GM10248 (cell line): ENCODE measurements at regions not wholly inside any gene's neighbourhood (a gene's known extent, or its start where the extent isn't known, plus 50 kb on each side); places are given as distances from the start of the nearest gene placed in this dataset.
"Not testable (repeated sequence)": the region's sequence is repeated elsewhere in the genome, so short reads cannot be mapped to it uniquely, and the experiment has no call there.

Experiments
- CTCF ChIA-PET: fragments of 300-600 bp; sonication (Branson Sonifier 250); formaldehyde crosslinking; extraction: SDS; loops from one replicate; lab custom pipeline; 2021; ENCODE audit warnings: antibody characterized with exemption; lab: Yijun Ruan, JAX
- POLR2A ChIA-PET: fragments of 350-650 bp; sonication (Branson Sonifier 250); formaldehyde crosslinking; extraction: SDS; loops from one replicate; lab custom pipeline; 2020; ENCODE audit warnings: antibody characterized with exemption; lab: Yijun Ruan, JAX
- DNase-seq: peaks from one replicate; pipeline ENCODE4 v3.0.0; 2012; ENCODE audit errors: extremely low spot score
- TF ChIP-seq, protein P1 (sequence below): IDR thresholded peaks from 2 replicates; pipeline ENCODE4 v1.5.1; 2012; ENCODE audit warnings: mild to moderate bottlenecking, low read depth; ENCODE audit errors: extremely low read depth, missing control alignments, control extremely low read depth

DNA sequence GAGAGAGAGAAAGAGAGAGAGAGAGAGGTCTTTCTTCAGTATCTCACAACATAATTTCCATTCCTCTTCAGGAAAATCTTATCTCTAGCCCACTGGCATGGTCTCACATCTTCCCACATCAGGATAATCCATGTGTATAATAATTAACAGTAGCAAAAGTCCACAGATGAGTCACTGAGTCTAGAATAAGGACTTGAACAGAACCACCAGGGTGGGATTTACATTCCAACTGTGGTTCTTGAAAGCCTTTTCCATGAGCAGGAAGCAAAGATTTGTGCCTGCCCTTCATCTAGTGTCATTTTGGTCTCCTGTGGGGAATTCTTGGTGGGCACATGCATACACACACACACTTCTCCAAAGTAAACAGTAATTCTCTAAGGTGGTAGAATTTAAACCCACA, 107.1 kb upstream of the TCF4 start:
- POLR2A ChIA-PET, result no interaction called here
- TF ChIP-seq, protein P1, sequence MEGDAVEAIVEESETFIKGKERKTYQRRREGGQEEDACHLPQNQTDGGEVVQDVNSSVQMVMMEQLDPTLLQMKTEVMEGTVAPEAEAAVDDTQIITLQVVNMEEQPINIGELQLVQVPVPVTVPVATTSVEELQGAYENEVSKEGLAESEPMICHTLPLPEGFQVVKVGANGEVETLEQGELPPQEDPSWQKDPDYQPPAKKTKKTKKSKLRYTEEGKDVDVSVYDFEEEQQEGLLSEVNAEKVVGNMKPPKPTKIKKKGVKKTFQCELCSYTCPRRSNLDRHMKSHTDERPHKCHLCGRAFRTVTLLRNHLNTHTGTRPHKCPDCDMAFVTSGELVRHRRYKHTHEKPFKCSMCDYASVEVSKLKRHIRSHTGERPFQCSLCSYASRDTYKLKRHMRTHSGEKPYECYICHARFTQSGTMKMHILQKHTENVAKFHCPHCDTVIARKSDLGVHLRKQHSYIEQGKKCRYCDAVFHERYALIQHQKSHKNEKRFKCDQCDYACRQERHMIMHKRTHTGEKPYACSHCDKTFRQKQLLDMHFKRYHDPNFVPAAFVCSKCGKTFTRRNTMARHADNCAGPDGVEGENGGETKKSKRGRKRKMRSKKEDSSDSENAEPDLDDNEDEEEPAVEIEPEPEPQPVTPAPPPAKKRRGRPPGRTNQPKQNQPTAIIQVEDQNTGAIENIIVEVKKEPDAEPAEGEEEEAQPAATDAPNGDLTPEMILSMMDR, result no peak
- CTCF ChIA-PET, result no interaction called here
- no peak for DNase-seq

DNA sequence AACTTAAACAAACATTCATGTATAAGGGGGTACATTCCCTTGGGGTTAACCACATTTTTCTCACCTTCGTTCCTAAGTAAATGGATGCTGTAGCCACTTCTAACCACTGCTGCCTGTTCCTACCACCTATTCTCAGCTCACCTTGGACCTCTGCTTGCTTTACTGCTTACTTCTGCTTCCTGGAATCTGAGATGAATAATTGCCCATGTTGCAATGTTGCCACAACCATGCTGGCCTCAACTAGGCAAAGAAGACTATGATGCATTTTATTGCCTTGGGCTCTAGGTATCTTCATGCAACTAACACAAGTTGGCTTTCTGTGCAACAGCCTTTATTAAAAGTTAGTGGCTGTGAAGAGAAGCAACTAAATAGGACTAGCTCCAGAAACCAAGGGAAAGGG, 106.3 kb upstream of the TCF4 start:
- no peak for DNase-seq
- TF ChIP-seq, protein P1, result no peak
- POLR2A ChIA-PET, result no interaction called here
- CTCF ChIA-PET, result no interaction called here

DNA sequence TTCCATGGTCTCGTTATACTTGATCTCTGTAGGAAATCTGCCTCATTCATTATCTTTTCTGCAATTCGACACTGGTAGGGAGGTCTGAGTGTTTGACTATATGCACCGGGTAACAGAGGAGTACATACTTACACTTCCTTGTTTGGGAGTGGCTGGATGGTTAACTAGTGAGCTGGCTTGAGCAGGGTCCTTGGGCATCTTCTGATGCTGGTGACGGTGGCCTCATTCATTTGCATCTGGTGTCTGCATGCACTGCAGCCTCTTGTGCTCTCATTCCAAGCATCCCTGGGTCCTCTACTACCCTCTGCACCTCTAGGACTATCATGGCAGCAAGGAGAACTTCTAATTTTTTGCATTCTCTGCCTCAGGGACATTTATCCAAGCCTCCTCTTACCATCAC, 100.0 kb upstream of the TCF4 start:
- POLR2A ChIA-PET, result no interaction called here
- DNase-seq, result no peak
- CTCF ChIA-PET, result no interaction called here
- TF ChIP-seq, protein P1, result no peak

DNA sequence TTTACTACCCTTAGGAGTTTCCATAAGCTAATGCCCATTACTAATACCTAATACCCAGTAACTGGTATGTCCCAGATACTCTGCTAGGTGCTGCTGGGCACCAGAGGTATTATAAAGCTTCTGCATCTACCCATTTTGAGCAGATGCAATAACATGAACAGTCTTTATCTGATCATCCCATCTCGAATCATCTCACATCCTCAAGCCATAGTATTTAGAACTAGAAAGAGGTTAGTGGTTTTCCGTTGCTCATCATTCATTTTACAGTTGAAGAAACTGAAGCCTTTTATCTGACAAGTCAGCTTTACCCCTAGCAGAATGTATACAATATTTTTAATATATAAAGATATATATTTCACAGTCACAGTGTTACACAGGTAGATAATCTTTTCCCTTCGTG, 99.1 kb upstream of the TCF4 start:
- DNase-seq, result no peak
- TF ChIP-seq, protein P1, result no peak
- CTCF ChIA-PET, result no interaction called here
- POLR2A ChIA-PET, result no interaction called here

DNA sequence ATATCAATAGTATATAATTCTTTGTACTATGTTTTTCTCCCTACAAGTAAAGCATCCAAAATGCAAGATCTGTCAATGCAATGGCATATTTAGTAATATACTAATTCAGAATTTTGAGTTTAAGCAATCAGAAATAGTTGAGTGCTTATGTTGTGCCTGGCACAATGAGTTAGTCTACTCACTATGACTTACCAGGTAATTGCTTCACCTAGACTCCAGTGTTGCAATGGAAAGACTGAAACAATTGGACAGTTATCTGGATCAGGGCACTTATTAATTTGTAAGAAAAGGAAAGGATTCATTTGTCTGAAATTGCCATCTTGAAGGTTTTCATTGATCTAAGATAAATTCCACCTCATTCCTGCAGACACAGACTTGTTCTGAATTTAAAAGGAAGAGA, 97.6 kb upstream of the TCF4 start:
- POLR2A ChIA-PET, result no interaction called here
- no peak for DNase-seq
- TF ChIP-seq, protein P1, result no peak
- CTCF ChIA-PET, result interaction anchor here (1.2 kb wide), 1 partner anchor 18 kb away, joined by 3 read pairs; no protein-coding TSS in a partner anchor

DNA sequence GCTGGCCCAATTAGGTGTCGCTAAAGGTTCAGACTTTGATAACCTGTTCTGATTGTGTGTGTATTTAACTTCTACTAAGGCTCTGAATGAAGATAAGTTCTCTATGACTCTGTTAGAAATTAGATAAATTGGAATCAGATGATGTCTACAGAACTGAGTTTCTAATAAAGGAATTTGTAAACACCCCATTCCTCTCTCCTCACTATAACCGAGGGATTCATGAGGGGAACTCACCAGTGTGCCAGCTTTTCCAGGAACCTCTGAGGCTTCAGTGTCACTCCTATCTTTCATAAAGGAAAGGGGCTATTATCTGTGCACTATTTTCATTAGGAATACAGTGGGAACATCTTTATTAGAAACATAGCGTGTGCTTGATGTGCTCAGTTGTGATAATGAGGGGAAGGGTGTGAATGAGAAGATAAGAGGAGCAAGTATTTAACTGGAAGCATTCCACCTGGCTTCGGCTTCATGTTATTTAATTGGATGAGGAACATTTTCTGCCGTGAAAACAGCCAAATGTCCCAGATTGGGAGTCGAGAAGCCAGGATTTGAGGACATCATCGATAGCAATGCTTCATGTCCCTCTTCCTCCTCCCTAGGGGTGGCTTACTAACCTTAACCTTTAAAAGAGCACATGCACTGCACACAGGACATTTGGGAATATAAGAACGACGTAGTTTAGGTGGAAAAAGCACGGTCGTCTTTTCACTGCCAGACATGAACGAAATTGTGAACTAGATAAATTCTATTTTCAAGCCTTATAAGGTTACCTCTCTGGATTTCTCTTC, 84.8 kb upstream of the TCF4 start:
- ChIA-PET POLR2A (no interaction called here), CTCF (no interaction called here)
- DNase-seq, result no peak
- TF ChIP-seq, protein P1, result no peak

DNA sequence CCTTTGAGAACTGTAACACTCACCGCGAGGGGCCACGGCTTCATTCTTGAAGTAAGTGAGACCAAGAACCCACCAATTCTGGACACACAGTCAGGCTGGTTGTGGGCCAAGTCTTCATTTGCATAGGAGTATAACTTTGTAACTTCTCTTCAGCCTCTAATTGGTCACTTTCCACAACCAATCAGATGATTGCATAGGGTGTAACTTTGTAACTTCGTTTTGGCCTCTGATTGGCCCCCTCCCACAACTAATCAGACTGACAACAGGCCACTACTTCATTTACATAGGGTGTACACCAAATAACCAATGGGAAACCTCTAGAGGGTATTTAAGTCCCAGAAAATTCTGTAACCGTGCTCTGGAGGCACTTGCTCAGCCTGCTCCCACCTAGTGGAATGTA, 77.5 kb upstream of the TCF4 start:
- TF ChIP-seq, protein P1, result no peak
- ChIA-PET CTCF (no interaction called here), POLR2A (no interaction called here)
- DNase-seq, result no peak

DNA sequence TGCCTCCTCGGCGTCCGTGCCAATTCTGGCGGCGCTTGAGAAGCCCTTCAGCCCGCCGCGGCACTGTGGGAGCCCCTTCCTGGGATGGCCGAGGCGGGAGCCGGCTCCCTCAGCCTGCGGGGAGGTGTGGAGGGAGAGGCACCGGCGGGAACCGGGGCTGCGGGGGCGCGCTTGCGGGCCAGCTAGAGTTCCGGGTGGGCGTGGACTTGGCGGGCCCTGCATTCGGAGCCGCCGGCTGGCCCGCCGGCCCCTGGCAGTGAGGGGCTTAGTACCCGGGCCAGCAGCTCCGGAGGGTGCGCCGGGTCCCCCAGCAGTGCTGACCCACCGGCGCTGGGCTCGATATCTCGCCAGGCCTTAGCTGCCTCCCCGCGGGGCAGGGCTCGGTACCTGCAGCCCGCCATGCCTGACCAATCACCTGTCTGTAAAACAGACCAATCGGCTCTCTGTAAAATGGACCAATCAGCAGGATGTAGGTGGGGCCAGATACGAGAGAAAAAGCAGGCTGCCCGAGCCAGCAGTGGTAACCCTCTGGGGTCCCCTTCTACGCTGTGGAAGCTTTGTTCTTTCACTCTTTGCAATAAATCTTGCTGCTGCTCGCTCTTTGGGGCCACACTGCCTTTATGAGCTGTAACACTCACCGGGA, 76.9 kb upstream of the TCF4 start:
- POLR2A ChIA-PET, CTCF ChIA-PET: not testable (repeated sequence)

More for the DNA sequence above, 76.9 kb upstream of the TCF4 start:
- not testable (repeated sequence) for DNase-seq
